Activated CD4-positive, alpha-beta T cell treated with anti-CD3 and anti-CD28 coated beads, Interleukin-2, Interleukin-6, amounts not matched to agents 100 ng/mL and 50 ng/mL, durations not matched to agents 16 hours and 8 hours (primary cell): ENCODE measurements at regions not wholly inside any gene's neighbourhood (a gene's known extent, or its start where the extent isn't known, plus 50 kb on each side); places are given as distances from the start of the nearest gene placed in this dataset.
"Not testable (repeated sequence)": the region's sequence is repeated elsewhere in the genome, so short reads cannot be mapped to it uniquely, and the experiment has no call there.

Experiments
- DNase-seq: peaks from one replicate; pipeline ENCODE4 v3.0.0-alpha.2; 2020

GRCh38 chr7:25456467-25457171 is 228.3 kb upstream of the NPVF start:
- DNase-seq = no peak

- no peak for DNase-seq
Observed at GRCh38 chr7:25459057-25459456, 230.8 kb upstream of the NPVF start.

GRCh38 chr7:25460433-25460832 is 232.1 kb upstream of the NPVF start:
- no peak for DNase-seq

DNA sequence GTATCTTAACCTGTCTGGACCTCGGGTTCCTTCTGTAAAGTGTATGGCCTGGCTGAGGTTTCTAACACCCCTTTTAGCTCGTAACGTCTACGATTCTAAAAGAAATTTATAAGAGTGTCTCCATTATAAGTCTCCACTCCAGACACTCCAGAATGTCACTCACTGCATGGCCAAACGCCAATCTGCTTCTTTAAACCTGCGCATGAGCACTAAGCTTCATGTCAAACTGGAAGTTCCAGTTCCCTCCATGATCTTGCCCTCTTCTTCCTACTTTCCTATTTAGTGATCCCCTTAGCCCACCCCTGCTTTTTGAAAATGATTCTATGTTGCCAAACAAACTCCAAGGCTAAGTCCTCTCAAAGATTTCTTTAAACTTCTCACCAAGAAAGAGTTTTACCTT is 241.4 kb upstream of the NPVF start:
- no peak for DNase-seq

- no peak for DNase-seq
Observed at GRCh38 chr7:25476863-25477499, 248.7 kb upstream of the NPVF start.

DNA sequence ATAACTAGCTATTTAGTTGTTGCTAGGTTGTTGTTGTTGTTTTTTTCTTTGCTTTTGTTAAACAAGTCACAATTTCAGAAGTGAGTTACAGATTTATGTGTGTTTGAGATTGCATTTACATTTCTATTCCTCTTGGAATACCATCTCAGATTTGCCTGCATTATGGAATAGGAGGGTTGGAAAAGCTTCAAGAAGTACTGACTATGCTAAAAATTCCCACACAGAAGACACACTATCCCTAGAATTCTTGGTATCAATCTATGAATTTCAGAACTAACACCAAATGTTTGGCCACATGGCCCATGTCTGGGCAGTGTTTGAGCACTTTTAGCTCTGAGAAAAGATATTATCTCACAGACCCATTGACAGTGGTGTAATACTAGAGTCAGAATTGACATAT is 249.9 kb upstream of the NPVF start:
- not testable (repeated sequence) for DNase-seq

DNA sequence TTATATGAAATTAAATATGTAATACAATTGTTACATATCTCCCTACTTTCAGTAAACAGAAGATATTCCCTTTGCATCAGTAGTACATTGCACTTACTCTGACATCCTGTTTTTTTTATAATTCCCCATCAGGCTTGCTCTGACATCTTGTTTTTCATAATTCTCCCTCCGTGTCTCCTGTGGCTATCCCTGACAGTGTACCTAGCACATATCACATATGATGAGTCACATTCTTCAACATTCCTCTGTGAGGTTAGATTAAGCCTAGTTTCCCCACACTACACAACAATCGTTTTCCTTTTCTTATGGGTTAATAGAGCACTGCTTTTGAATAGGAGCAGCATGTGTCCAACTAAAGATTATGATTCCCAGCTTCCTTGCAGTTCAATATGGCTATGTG is 250.6 kb upstream of the NPVF start:
- no peak for DNase-seq

- DNase-seq = no peak
Observed at GRCh38 chr7:25481891-25482290, 253.6 kb upstream of the NPVF start.

DNA sequence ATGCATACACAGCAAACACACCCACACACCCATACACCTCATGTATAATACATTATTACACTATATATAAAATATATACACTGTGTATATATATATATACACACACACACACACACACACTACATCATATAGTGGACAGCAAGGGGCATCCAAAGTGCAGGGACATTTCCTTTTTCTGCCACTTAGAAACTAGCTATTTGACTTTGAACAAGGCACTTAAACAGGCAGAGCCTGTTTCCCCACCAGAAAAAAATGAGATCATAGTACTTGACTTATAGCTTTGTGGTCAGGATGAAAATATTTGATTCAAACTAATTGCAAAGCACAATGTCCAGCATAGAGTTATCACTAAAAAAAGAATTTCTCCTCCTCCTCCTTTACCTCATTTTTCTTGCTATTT is 254.3 kb upstream of the NPVF start:
- no peak for DNase-seq

- no peak for DNase-seq
Observed at GRCh38 chr7:25485026-25485425, 256.7 kb upstream of the NPVF start.

- no peak for DNase-seq
Observed at GRCh38 chr7:25486656-25487055, 258.4 kb upstream of the NPVF start.

- no peak for DNase-seq
Observed at GRCh38 chr7:25493805-25494366, 265.6 kb upstream of the NPVF start.

DNA sequence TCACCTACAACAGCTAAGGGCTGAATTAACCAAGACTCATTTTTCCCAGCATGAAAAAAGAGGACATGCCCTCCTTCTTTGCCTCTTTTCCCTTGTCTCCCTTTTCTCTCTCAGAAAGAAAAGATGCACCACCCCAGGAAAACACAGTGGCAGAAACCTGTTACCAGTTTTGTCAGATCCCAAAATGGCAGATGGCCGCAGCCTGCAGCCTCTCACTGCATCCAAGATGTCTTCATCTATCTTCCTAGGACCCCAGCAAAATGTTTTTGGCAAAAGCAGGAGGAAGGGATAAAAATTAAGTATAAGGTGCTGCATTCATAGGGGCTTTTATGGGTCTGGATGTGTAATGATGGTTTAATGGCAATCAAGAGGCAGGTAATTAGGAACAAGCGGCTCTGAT is 266.6 kb upstream of the NPVF start:
- DNase-seq = no peak

GRCh38 chr7:25495342-25496250 is 267.3 kb upstream of the NPVF start:
- DNase-seq = no peak

- peak; percentile 38 for DNase-seq
Observed at GRCh38 chr7:25496476-25497368, 268.4 kb upstream of the NPVF start.

- DNase-seq = no peak
Observed at GRCh38 chr7:25500393-25500921, 272.2 kb upstream of the NPVF start.

DNA sequence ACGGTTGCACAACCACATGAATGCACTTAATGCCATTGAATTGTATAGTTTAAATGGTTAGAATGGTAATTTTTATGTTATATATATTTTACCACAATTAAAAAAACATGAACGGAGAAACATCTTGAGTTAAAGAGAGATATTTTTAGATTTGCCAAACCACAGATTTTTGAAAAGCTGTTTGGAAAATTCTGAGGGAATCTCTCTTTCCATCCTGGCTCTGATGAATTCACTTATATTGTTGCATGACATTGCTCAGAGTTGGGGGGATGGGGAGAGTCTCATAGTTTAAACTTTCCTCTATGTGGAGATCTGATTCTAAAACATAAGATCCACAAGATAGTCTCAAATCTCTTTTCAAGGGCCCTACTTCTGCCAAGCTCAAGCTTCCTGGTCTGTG is 275.0 kb upstream of the NPVF start:
- no peak for DNase-seq

DNA sequence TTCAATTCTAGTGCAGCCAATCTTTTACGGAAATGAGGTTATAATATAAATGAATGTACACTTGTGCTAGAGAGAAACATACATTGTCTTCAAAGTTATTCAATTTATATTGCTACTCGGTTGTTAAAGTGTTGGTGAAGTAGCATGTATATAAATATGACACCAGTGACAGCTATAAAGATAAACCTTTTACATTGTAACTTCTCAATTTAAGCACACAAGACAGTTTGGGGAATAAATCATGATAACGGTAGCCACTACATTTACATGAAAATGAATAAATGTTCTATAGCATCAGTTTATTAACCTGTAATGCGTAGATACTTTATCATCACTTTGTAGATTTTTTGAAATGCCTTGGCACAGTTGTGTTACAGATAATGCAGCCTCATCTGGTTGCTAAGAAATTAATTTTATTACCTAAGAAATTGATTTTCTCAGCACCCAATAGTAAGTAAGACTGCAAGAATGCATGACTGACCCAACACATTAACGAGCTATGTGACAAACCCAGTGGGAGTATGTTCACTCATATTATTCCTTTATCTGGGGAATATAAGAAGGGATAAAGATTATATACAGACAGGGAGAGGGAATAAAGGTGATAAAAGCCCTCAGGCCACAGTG is 283.9 kb upstream of the NPVF start:
- DNase-seq = no peak

DNA sequence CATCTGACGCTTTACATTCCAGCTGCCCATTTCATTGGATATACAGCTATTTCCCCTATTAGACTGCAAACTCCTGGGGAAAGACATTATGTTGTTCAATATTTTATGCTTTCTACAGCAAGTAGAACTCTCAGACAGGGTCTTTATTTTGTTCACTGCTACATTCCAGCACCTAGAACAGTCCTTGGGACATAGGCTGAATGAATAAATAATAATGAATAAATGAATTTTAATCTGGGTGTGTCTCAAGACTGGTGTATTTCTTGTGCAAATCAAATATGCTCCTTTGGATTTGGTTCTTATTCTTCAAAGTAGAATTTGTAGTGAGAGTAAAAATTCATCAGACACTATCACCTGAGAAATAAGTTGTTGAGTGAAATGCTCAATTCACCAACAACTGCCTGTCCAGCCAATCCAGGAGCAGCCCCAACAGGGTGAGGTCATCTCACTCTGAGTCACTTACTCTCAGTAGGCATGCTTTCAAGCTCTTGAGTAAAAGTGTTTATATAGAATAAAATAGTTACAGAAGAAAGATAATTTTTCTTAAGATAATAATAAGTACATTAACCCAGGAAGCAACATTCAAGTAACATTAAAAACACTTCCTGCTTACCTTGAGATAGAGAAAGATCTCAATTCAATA is 287.5 kb upstream of the NPVF start:
- peak; percentile 14 for DNase-seq

- no peak for DNase-seq
Observed at GRCh38 chr7:25517906-25518305, 289.6 kb upstream of the NPVF start.

GRCh38 chr7:25520017-25520416 is 291.7 kb upstream of the NPVF start:
- DNase-seq = no peak
